ENCODE measurements at regions not wholly inside any gene's neighbourhood (a gene's known extent, or its start where the extent isn't known, plus 50 kb on each side); places are given as distances from the start of the nearest gene placed in this dataset.

GRCh38 chr3:151609491-151609890, 124.2 kb upstream of the AADACL2 start (continued):
- no peak for TF ChIP-seq FOXA3 (CRISPR knock-in tag; conservative IDR thresholded peaks at IDR 0.05 in 1 of 2, IDR thresholded peaks at IDR 0.05 in 1 of 2)
- TF ChIP-seq RBM25 (IDR thresholded peaks at IDR 0.05; ENCODE audit: low read depth, low read length, severe bottlenecking) = no peak
- TF ChIP-seq MEF2D (tag; conservative IDR thresholded peaks at IDR 0.05; ENCODE audit: low read depth) = no peak
- no peak for TF ChIP-seq FOXO4 (CRISPR knock-in tag; IDR thresholded peaks at IDR 0.05)

- H2AFZ ChIP-seq (ENCODE audit: low read depth, low read length) = no peak overlapping the region
- no peak overlapping the region for H3K9ac ChIP-seq (ENCODE audit: insufficient read depth in 1 of 2, low read depth in 2 of 2, low read length in 2 of 2)
- H3K9me1 ChIP-seq (ENCODE audit: control insufficient read depth, insufficient read depth, low read length) = no peaks in the 10 kb centered on the region
- H3K4me1 ChIP-seq (replicated peaks in 1 of 2; ENCODE audit: control insufficient read depth in 2 of 2, insufficient read depth in 2 of 2, low read length in 2 of 2) = no peaks in the 10 kb centered on the region
- FAIRE-seq (no peak), DNase-seq (ENCODE audit: extremely low read depth in 1 of 4, low spot score in 3 of 4) (no peak), ATAC-seq (no peak)
- in situ Hi-C loops (cut with MboI) = no loop called here
- no peak overlapping the region for H3K27ac ChIP-seq (ENCODE audit: extremely low read depth, low read depth, low read length)
- H3K4me3 ChIP-seq = no peak overlapping the region
- H3K4me2 ChIP-seq (ENCODE audit: insufficient read depth, low read length) = no peak overlapping the region
- 56% methylated on average over 1 of the region's 1 CpG for WGBS (ENCODE audit: insufficient coverage, low coverage, missing lambda C conversion rate)
- H3K36me3 ChIP-seq (ENCODE audit: control insufficient read depth, insufficient read depth, low read length) = no peaks in the 10 kb centered on the region
- no peaks in the 10 kb centered on the region for H3K79me2 ChIP-seq (ENCODE audit: control insufficient read depth, insufficient read depth, low read length)
- no TSS peak for BruUV-seq (replicated peaks)
- ChIA-PET POLR2A (no interaction called here), CTCF (ENCODE audit: low intra/inter-chr PET ratio) (no interaction called here)
- TF ChIP-seq SP2 (IDR thresholded peaks at IDR 0.05; ENCODE audit: extremely low read depth, low read depth, low read length, poor library complexity, severe bottlenecking) (no peak), ZC3H8 (IDR thresholded peaks at IDR 0.05) (no peak), RBM22 (IDR thresholded peaks at IDR 0.05; ENCODE audit: low read depth, low read length, poor library complexity, severe bottlenecking) (no peak), ZNF512 (tag; IDR thresholded peaks at IDR 0.05) (no peak), TAL1 (IDR thresholded peaks at IDR 0.05) (no peak), ATF4 (CRISPR knock-in tag; IDR thresholded peaks at IDR 0.05) (no peak), SIN3A (IDR thresholded peaks at IDR 0.05; ENCODE audit: borderline replicate concordance in 2 of 2, control insufficient read depth in 1 of 2, low read depth in 2 of 2, low read length in 2 of 2) (no peak)
- H3K9me3 ChIP-seq (replicated peaks; ENCODE audit: control insufficient read depth, insufficient read depth, low read depth, low read length) = no peaks in the 10 kb centered on the region
- H4K20me1 ChIP-seq (replicated peaks; ENCODE audit: control insufficient read depth, insufficient read depth, low read length) = no peaks in the 10 kb centered on the region
- no peaks in the 10 kb centered on the region for H3K27me3 ChIP-seq (ENCODE audit: control insufficient read depth in 2 of 2, insufficient read depth in 2 of 2, low read length in 2 of 2)
- intact Hi-C loops (cut with micrococcal nuclease) = no loop called here
Measured at GRCh38 chr3:151604891-151605290, 128.8 kb upstream of the AADACL2 start.
